ENCODE measurements at regions not wholly inside any gene's neighbourhood (a gene's known extent, or its start where the extent isn't known, plus 50 kb on each side); places are given as distances from the start of the nearest gene placed in this dataset.
"Not testable (repeated sequence)": the region's sequence is repeated elsewhere in the genome, so short reads cannot be mapped to it uniquely, and the experiment has no call there.

GRCh38 chr4:31880837-31881236 lies 1160.7 kb downstream of the PCDH7 start:
- not testable (repeated sequence) for DNase-seq

- DNase-seq = no peak
Measured at GRCh38 chr4:31896349-31896748, 1176.2 kb downstream of the PCDH7 start.

GRCh38 chr4:31905363-31905762 lies 1185.2 kb downstream of the PCDH7 start:
- DNase-seq = no peak

- no peak for DNase-seq
Measured at GRCh38 chr4:31908261-31908660, 1188.1 kb downstream of the PCDH7 start.

- no peak for DNase-seq
Measured at GRCh38 chr4:31917334-31917733, 1197.2 kb downstream of the PCDH7 start.

- DNase-seq = no peak
Measured at GRCh38 chr4:31918891-31919290, 1198.7 kb downstream of the PCDH7 start.

- no peak for DNase-seq
Measured at GRCh38 chr4:31923634-31924033, 1203.5 kb downstream of the PCDH7 start.

GRCh38 chr4:31929676-31930345 lies 1209.6 kb downstream of the PCDH7 start:
- DNase-seq = no peak

GRCh38 chr4:31946456-31946855 lies 1226.3 kb downstream of the PCDH7 start:
- DNase-seq = no peak

GRCh38 chr4:31947101-31947500 lies 1226.9 kb downstream of the PCDH7 start:
- no peak for DNase-seq

- no peak for DNase-seq
Measured at GRCh38 chr4:31949045-31949444, 1228.9 kb downstream of the PCDH7 start.

GRCh38 chr4:31955346-31955745 lies 1235.2 kb downstream of the PCDH7 start:
- DNase-seq = no peak

GRCh38 chr4:31959972-31960371 lies 1239.8 kb downstream of the PCDH7 start:
- no peak for DNase-seq

- no peak for DNase-seq
Measured at GRCh38 chr4:31964685-31965084, 1244.5 kb downstream of the PCDH7 start.

GRCh38 chr4:31968842-31969241 lies 1248.7 kb downstream of the PCDH7 start:
- DNase-seq = no peak

- DNase-seq = no peak
Measured at GRCh38 chr4:31974490-31975002, 1254.4 kb downstream of the PCDH7 start.

GRCh38 chr4:31979988-31980387 lies 1259.8 kb downstream of the PCDH7 start:
- no peak for DNase-seq

- DNase-seq = no peak
Measured at GRCh38 chr4:31983246-31983645, 1263.1 kb downstream of the PCDH7 start.

- DNase-seq = no peak
Measured at GRCh38 chr4:31983677-31984076, 1263.5 kb downstream of the PCDH7 start.

GRCh38 chr4:31984872-31985271 lies 1264.7 kb downstream of the PCDH7 start:
- no peak for DNase-seq

GRCh38 chr4:31995943-31996901 lies 1276.1 kb downstream of the PCDH7 start:
- DNase-seq = no peak

GRCh38 chr4:31998807-31999206 lies 1278.6 kb downstream of the PCDH7 start:
- no peak for DNase-seq

- DNase-seq = no peak
Measured at GRCh38 chr4:31999848-32000247, 1279.7 kb downstream of the PCDH7 start.

Data from NCI-H69 (cell line).